ENCODE measurements at regions not wholly inside any gene's neighbourhood (a gene's known extent, or its start where the extent isn't known, plus 50 kb on each side); places are given as distances from the start of the nearest gene placed in this dataset.

DNA sequence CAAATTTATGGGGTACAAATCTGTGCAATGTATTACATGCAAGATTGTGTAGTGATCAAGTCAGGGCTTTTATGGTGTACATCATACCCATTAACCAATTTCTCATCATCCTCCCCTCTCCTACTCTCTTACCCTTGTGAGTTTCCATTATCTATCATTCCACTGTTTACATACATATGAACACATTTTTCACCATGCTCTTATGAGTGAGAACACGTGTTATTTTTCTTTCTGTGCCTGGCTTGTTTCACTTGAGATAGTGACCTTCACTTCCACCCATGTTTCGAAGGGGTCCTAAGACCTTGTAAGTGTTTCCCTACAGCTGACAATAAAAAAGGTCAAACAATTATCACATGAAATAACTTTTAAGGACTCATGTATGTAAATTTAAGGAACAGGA is 281.7 kb upstream of the CD180 start:
- no peaks in the 10 kb centered on the region for H3K9me3 ChIP-seq (ENCODE audit: control insufficient read depth in 2 of 2, insufficient read depth in 1 of 2, low read length in 1 of 2)
- H3K27me3 ChIP-seq (ENCODE audit: control insufficient read depth in 2 of 2, insufficient read depth in 1 of 2, low read length in 1 of 2) = no peaks in the 10 kb centered on the region
- no peaks in the 10 kb centered on the region for H3K36me3 ChIP-seq (ENCODE audit: control insufficient read depth in 2 of 2, insufficient read depth in 2 of 2, low read length in 1 of 2)
- no peak for DNase-seq (ENCODE audit: low read depth in 6 of 9, low spot score in 9 of 9)
- H3K4me3 ChIP-seq (ENCODE audit: low read length in 2 of 2) = no peak overlapping the region
- H3K4me1 ChIP-seq (ENCODE audit: control insufficient read depth in 2 of 2, insufficient read depth in 2 of 2, low read length in 2 of 2) = no peaks in the 10 kb centered on the region
- WGBS = 98% methylated on average over 2 of the region's 2 CpGs
- H3K27ac ChIP-seq (ENCODE audit: low read depth in 1 of 2, low read length in 1 of 2) = no peak overlapping the region

DNA sequence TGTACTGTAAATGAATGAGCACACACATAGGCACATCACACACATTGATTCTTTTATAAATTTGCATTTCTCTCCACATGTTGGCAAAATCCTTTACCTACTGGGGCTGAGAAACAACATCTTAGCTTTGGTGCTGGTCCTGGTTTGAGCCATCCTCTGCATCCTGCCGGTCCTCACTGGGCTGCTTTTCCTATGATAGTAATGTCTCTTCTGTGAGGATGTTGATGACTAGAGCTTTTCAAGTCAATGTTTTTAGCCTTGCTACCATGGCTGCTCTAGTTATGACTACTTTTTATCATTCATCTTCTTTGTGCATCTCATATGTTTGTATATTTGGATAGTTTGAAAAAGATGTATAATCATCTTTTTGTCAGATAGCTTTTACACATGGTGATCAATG is 280.4 kb upstream of the CD180 start:
- no peak for DNase-seq (ENCODE audit: low read depth in 6 of 9, low spot score in 9 of 9)
- Histone ChIP-seq H3K27me3 (ENCODE audit: control insufficient read depth in 2 of 2, insufficient read depth in 1 of 2, low read length in 1 of 2) (no peaks in the 10 kb centered on the region), H3K4me1 (ENCODE audit: control insufficient read depth in 2 of 2, insufficient read depth in 2 of 2, low read length in 2 of 2) (no peaks in the 10 kb centered on the region), H3K27ac (ENCODE audit: low read depth in 1 of 2, low read length in 1 of 2) (no peak overlapping the region), H3K36me3 (ENCODE audit: control insufficient read depth in 2 of 2, insufficient read depth in 2 of 2, low read length in 1 of 2) (no peaks in the 10 kb centered on the region), H3K4me3 (ENCODE audit: low read length in 2 of 2) (no peak overlapping the region), H3K9me3 (ENCODE audit: control insufficient read depth in 2 of 2, insufficient read depth in 1 of 2, low read length in 1 of 2) (no peaks in the 10 kb centered on the region)
- 100% methylated on average over 1 of the region's 1 CpG for WGBS

DNA sequence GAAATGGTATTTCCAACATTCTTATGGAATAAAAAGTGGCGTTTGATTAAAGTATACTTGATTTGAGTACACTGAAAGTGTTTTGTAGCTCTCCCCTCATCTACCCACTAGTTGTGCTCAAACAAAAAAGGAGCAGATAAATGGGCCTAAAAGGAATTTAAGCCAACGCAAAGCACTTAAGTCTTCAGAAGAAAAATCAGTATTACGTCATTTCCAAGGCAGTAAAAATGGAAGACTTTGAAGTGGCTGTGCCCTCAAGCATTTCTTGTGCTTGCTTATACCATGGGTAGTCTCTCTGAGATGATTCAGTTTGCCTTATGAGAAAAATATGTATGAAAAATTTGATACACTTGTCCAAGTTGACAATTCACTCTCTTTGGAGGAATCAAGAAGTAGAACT is 279.9 kb upstream of the CD180 start:
- Histone ChIP-seq H3K9me3 (ENCODE audit: control insufficient read depth in 2 of 2, insufficient read depth in 1 of 2, low read length in 1 of 2) (no peaks in the 10 kb centered on the region), H3K36me3 (ENCODE audit: control insufficient read depth in 2 of 2, insufficient read depth in 2 of 2, low read length in 1 of 2) (no peaks in the 10 kb centered on the region), H3K27ac (ENCODE audit: low read depth in 1 of 2, low read length in 1 of 2) (no peak overlapping the region), H3K4me1 (ENCODE audit: control insufficient read depth in 2 of 2, insufficient read depth in 2 of 2, low read length in 2 of 2) (no peaks in the 10 kb centered on the region), H3K27me3 (ENCODE audit: control insufficient read depth in 2 of 2, insufficient read depth in 1 of 2, low read length in 1 of 2) (no peaks in the 10 kb centered on the region), H3K4me3 (ENCODE audit: low read length in 2 of 2) (no peak overlapping the region)
- WGBS = 88% methylated on average over 3 of the region's 3 CpGs
- peak in 2 of 9 donors; percentile 16 to 50 for DNase-seq (ENCODE audit: low read depth in 6 of 9, low spot score in 9 of 9)

DNA sequence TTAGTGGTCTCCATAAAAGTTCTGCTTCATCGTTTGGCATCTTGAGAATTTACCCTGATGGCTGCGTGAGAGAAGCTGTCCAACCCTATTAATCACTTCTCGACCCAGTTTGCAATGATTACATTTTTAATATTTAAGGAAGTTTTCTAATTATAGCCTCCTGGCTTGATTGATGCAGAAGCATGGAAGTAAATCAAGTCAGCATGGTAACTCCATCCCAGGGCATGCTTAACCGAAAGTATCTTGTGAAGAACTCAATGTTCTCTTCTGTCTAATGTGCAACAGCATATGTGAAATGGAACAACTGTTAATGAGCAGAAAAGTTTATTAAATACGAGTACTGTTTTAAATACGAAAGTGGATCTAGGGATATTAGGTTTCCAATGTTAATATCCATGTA is 278.9 kb upstream of the CD180 start:
- Histone ChIP-seq H3K36me3 (ENCODE audit: control insufficient read depth in 2 of 2, insufficient read depth in 2 of 2, low read length in 1 of 2) (no peaks in the 10 kb centered on the region), H3K9me3 (ENCODE audit: control insufficient read depth in 2 of 2, insufficient read depth in 1 of 2, low read length in 1 of 2) (no peaks in the 10 kb centered on the region), H3K27ac (ENCODE audit: low read depth in 1 of 2, low read length in 1 of 2) (no peak overlapping the region), H3K27me3 (ENCODE audit: control insufficient read depth in 2 of 2, insufficient read depth in 1 of 2, low read length in 1 of 2) (no peaks in the 10 kb centered on the region), H3K4me1 (ENCODE audit: control insufficient read depth in 2 of 2, insufficient read depth in 2 of 2, low read length in 2 of 2) (no peaks in the 10 kb centered on the region), H3K4me3 (ENCODE audit: low read length in 2 of 2) (no peak overlapping the region)
- 96% methylated on average over 6 of the region's 6 CpGs for WGBS
- no peak for DNase-seq (ENCODE audit: low read depth in 6 of 9, low spot score in 9 of 9)

DNA sequence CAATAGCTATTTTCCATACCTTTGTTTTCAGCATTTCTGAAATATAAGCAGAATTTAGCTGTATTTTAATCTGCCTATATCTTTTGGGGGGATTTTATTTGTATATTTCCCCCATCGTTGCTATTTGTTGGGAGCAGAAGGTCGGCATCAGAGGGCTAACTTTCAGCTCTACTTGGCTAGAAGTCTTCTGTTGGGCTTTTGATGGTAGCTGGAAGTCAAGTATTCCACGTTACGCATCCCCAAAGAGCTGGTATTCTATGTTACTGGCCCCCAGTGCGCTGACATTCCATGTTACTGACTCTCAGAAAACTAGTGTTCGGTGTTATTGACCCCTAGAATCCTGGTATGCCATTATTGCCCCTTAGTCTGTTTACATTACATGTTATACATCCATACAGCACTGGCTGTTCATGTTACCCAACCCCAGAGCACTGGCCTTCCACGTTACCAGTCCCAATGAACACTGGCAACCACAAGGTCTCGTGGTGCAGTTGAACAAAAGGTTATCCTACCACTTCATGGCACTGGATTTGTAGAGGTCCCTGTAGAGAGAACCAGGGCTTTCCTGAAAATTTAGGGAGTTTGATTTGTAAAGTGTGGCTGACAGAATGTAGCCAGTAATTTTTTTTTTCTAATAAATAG is 278.1 kb upstream of the CD180 start:
- 90% methylated on average over 8 of the region's 8 CpGs for WGBS
- no peaks in the 10 kb centered on the region for H3K4me1 ChIP-seq (ENCODE audit: control insufficient read depth in 2 of 2, insufficient read depth in 2 of 2, low read length in 2 of 2)
- H3K4me3 ChIP-seq (ENCODE audit: low read length in 2 of 2) = no peak overlapping the region
- H3K27ac ChIP-seq (ENCODE audit: low read depth in 1 of 2, low read length in 1 of 2) = no peak overlapping the region
- no peak for DNase-seq (ENCODE audit: low read depth in 6 of 9, low spot score in 9 of 9)
- no peaks in the 10 kb centered on the region for H3K27me3 ChIP-seq (ENCODE audit: control insufficient read depth in 2 of 2, insufficient read depth in 1 of 2, low read length in 1 of 2)
- no peaks in the 10 kb centered on the region for H3K36me3 ChIP-seq (ENCODE audit: control insufficient read depth in 2 of 2, insufficient read depth in 2 of 2, low read length in 1 of 2)
- no peaks in the 10 kb centered on the region for H3K9me3 ChIP-seq (ENCODE audit: control insufficient read depth in 2 of 2, insufficient read depth in 1 of 2, low read length in 1 of 2)

DNA sequence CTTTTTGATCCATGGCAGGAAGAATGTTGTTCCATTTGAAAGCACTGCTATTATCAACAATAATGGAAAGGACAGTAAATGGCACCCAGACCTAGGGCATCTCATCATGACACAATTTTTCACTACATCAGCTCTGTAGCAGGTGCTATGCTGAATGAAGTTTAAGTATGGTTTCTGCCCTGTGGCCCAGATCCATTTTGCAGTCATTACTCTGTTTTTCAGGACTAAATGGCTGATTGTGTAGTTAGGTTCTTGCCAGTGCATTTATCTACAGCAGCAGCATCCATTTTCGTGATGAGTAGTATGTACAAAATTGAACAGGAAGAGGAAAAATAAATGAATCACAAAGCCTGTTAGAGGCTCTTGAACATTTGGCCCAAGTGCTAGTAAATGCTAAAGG is 270.5 kb upstream of the CD180 start:
- DNase-seq (ENCODE audit: low read depth in 6 of 9, low spot score in 9 of 9) = no peak
- H3K27ac ChIP-seq (ENCODE audit: low read depth in 1 of 2, low read length in 1 of 2) = no peak overlapping the region
- no peaks in the 10 kb centered on the region for H3K36me3 ChIP-seq (ENCODE audit: control insufficient read depth in 2 of 2, insufficient read depth in 2 of 2, low read length in 1 of 2)
- H3K9me3 ChIP-seq (ENCODE audit: control insufficient read depth in 2 of 2, insufficient read depth in 1 of 2, low read length in 1 of 2) = no peaks in the 10 kb centered on the region
- H3K27me3 ChIP-seq (ENCODE audit: control insufficient read depth in 2 of 2, insufficient read depth in 1 of 2, low read length in 1 of 2) = no peaks in the 10 kb centered on the region
- H3K4me1 ChIP-seq (ENCODE audit: control insufficient read depth in 2 of 2, insufficient read depth in 2 of 2, low read length in 2 of 2) = no peaks in the 10 kb centered on the region
- 98% methylated on average over 1 of the region's 1 CpG for WGBS
- H3K4me3 ChIP-seq (ENCODE audit: low read length in 2 of 2) = no peak overlapping the region

DNA sequence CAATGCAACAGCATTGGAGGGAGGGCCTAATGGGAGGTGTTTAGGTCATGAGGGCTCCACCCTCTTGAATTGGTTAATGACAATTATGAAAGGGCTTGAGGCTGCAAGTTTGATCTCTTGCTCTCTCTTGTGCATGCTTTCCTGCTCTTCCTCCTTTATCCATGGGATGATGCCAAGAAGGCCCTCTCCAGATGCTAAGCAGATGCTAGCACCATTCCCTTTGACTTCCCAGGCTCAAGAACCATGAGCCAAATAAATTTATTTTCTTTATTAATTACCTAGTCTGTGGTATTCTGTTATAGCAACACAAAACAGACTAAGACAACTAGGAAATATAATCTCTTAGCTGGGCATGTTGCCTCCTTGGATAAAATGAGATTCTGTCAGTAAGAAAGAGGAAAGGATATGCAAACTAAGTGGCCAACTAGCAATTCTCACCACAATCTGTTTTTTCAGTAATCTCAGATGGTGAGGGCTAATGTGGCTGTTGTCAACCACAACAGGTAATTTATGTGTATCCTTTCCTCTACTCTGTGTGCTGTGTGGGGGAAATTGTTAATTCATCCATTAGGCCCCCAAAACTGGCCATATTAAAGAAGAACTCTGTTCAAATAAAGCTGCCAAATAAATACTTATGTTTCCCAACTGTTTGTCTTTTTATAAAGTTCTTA is 269.1 kb upstream of the CD180 start:
- no peaks in the 10 kb centered on the region for H3K36me3 ChIP-seq (ENCODE audit: control insufficient read depth in 2 of 2, insufficient read depth in 2 of 2, low read length in 1 of 2)
- no peaks in the 10 kb centered on the region for H3K4me1 ChIP-seq (ENCODE audit: control insufficient read depth in 2 of 2, insufficient read depth in 2 of 2, low read length in 2 of 2)
- no peaks in the 10 kb centered on the region for H3K9me3 ChIP-seq (ENCODE audit: control insufficient read depth in 2 of 2, insufficient read depth in 1 of 2, low read length in 1 of 2)
- H3K4me3 ChIP-seq (ENCODE audit: low read length in 2 of 2) = no peak overlapping the region
- no peak for DNase-seq (ENCODE audit: low read depth in 6 of 9, low spot score in 9 of 9)
- H3K27me3 ChIP-seq (ENCODE audit: control insufficient read depth in 2 of 2, insufficient read depth in 1 of 2, low read length in 1 of 2) = no peaks in the 10 kb centered on the region
- no peak overlapping the region for H3K27ac ChIP-seq (ENCODE audit: low read depth in 1 of 2, low read length in 1 of 2)

DNA sequence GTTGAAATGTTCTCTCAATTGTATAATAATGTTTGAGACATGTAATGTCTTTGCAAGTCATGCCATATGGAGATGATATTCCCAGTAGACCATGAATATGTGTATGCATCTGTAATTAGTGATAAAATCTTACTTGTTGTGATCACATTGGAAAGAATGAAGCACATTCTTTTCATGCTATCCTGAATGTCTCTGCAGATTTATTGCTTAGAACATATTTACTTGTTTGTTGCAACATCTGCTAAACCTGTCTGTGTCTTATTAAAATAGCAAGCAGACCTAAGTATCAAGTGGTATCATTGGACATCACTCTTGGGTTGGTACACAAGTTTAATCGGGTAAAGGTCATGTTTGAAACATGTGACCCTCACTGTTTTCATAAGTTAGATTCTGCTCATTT is 265.5 kb upstream of the CD180 start:
- Histone ChIP-seq H3K36me3 (ENCODE audit: control insufficient read depth in 2 of 2, insufficient read depth in 2 of 2, low read length in 1 of 2) (no peaks in the 10 kb centered on the region), H3K27me3 (ENCODE audit: control insufficient read depth in 2 of 2, insufficient read depth in 1 of 2, low read length in 1 of 2) (no peaks in the 10 kb centered on the region), H3K9me3 (ENCODE audit: control insufficient read depth in 2 of 2, insufficient read depth in 1 of 2, low read length in 1 of 2) (no peaks in the 10 kb centered on the region), H3K4me1 (ENCODE audit: control insufficient read depth in 2 of 2, insufficient read depth in 2 of 2, low read length in 2 of 2) (no peaks in the 10 kb centered on the region), H3K4me3 (ENCODE audit: low read length in 2 of 2) (no peak overlapping the region), H3K27ac (ENCODE audit: low read depth in 1 of 2, low read length in 1 of 2) (no peak overlapping the region)
- no peak for DNase-seq (ENCODE audit: low read depth in 6 of 9, low spot score in 9 of 9)
- WGBS = 96% methylated on average over 1 of the region's 1 CpG

DNA sequence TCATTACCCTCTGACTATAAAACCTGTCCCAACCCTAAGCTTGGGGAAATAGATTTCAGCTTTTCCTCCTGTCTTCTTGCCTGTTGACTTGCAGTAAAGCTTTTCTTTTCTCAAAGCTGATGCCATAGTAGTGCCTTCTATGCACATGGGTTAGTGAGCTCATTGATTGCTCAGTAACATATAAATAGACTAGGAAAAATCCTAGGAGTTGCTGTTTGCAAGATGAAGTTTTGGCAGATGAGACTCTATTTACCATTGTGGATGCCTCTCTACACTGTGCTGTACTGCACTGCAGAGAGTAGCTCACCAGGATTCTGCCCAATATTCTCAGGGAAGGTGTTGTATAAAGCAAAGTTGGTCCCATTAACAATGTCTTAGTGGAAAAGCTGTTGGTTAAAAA is 262.7 kb upstream of the CD180 start:
- no peak for DNase-seq (ENCODE audit: low read depth in 6 of 9, low spot score in 9 of 9)
- H3K27ac ChIP-seq (ENCODE audit: low read depth in 1 of 2, low read length in 1 of 2) = no peak overlapping the region
- peaks cover 0 to 7% of the 10 kb centered on the region in 2 donors for H3K4me1 ChIP-seq (ENCODE audit: control insufficient read depth in 2 of 2, insufficient read depth in 2 of 2, low read length in 2 of 2)
- no peak overlapping the region for H3K4me3 ChIP-seq (ENCODE audit: low read length in 2 of 2)
- H3K9me3 ChIP-seq (ENCODE audit: control insufficient read depth in 2 of 2, insufficient read depth in 1 of 2, low read length in 1 of 2) = no peaks in the 10 kb centered on the region
- no peaks in the 10 kb centered on the region for H3K27me3 ChIP-seq (ENCODE audit: control insufficient read depth in 2 of 2, insufficient read depth in 1 of 2, low read length in 1 of 2)
- H3K36me3 ChIP-seq (ENCODE audit: control insufficient read depth in 2 of 2, insufficient read depth in 2 of 2, low read length in 1 of 2) = no peaks in the 10 kb centered on the region

Data from thymus (tissue), 11 donors.